ENCODE measurements at regions not wholly inside any gene's neighbourhood (a gene's known extent, or its start where the extent isn't known, plus 50 kb on each side); places are given as distances from the start of the nearest gene placed in this dataset.

DNA sequence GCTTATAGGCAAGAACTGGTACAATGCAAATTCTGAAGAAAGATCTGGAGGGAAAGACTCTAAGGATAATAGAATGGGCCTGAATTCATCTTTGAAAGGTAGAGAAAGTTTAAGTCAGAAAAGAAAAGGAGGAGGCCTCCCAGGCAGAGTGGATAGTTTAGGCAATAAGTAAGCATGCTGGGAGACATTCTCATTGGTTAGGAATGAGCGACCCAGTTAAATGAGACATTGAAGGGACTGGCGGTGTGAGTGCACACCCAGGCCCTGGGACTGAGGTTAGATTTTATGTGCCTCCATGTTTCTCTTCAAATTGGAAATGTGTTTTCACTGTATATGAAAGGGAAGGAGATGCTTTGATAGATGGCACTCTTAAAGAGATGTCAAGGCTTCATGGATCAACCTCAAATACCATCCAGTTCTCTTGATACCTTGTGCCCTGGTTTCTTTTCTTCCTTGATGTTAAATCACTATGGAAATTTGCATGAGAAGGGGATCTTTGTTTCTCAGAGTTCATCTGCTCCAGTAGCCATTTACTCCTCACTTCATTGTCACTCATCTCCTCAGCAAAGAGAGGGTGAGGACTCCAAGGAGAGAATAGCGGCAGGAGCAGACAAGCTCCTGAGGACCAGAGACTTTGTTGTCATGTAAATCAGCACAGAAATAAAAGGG lies 584.2 kb upstream of the INTU start:
- no peak for DNase-seq (ENCODE audit: insufficient read length, low spot score)
- FAIRE-seq: no peak

DNA sequence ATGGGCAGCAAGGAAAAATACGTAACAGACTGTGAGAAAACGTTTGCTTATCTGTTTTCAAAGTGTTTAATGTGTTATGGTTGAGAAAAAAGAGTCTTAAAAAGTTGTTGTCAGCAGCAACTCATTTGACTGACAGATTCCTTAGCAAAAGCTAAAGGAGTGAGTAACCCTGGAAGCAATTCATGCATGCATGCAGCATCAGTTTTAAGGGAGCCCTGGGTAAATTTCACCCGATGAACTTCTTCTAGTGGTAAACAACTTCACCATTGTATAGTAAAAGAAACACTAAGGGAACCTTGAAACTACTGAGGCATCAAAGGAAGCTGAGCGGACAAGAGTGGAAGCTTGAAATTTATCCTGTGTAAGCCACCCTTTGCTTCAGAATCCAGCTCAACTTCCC lies 583.2 kb upstream of the INTU start:
- FAIRE-seq (no peak), DNase-seq (ENCODE audit: insufficient read length, low spot score) (no peak)

DNA sequence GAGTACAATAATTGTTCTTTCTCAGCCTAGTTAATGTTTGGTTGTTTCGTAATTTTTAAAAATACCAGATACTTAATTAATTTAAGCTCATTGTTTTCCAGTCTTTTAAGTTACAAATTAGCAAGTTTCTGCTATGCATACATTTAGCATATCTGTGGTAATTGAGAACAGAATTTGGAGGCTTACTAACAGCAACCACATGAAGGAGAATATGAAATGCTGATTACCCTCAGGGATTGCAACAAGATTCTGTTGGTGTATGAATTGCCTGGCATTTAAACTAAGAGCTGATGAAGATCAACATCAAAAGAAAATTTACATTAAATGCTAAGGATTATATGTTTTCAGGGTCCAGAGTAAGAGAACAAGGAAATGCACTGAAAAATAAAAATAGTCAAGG lies 580.0 kb upstream of the INTU start:
- FAIRE-seq: no peak
- DNase-seq (ENCODE audit: insufficient read length, low spot score): no peak

DNA sequence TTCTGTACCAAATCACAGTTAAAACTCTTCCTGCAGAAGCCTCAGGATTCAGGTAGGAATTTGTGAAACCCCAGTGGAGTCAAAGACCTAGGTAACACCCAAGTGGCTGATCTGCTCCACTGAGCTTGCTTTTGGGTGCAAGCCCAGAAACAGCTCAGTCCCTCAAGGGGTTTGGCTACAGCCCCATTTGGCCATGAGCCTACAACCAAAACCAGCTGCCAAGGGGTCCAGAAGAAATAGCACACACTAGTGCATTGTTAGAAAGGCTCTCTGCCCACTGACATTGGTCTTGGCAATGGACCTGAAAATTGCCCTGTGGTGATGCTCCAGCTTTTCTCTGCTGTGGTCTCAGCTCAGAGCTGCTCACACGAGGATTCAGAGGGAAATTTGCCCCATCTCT lies 577.4 kb upstream of the INTU start:
- DNase-seq (ENCODE audit: insufficient read length, low spot score): no peak
- FAIRE-seq: no peak

DNA sequence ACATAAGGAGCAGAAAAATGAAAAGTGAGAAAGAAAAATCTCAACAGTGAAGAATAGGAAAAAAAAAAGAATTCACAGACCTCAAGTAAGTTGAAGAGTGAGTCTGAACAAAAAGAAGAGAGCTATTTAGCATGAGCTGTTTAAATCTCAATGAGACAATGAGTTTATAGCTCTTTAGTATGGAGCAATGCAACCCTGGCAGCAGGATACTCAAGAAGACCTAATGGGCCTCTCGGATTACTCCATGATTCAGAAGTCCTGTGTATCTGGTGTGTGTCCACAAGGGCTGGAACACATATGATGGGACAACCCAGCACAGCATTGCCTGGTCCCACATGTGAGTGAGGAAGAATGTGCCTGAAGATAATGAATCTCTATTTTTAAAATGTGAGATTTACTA lies 563.1 kb upstream of the INTU start:
- FAIRE-seq (no peak), DNase-seq (ENCODE audit: insufficient read length, low spot score) (no peak)

GRCh38 chr4:127071443-127071842 lies 561.3 kb upstream of the INTU start:
- FAIRE-seq (no peak), DNase-seq (ENCODE audit: insufficient read length, low spot score) (no peak)

GRCh38 chr4:127080141-127080540 lies 552.6 kb upstream of the INTU start:
- DNase-seq (ENCODE audit: insufficient read length, low spot score) (no peak), FAIRE-seq (no peak)

DNA sequence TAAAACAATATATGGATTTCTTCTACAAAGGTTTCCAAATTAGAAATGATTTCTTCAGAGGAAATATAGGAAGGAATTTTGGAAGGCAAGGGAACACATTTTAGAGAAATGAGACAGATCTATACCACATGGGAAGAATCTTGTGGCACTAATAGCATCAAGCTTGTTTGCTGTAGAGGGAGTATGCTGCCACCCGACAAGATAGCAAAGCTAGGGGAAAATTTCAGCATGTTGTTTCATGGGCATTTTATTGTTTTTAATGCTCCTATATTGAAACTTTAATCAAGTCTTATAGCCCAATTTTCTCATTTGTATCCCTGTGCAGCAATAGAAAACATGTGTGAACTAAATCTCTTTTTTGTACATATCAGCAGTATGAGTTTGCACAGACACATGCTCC lies 551.7 kb upstream of the INTU start:
- DNase-seq (ENCODE audit: insufficient read length, low spot score) (no peak), FAIRE-seq (no peak)

DNA sequence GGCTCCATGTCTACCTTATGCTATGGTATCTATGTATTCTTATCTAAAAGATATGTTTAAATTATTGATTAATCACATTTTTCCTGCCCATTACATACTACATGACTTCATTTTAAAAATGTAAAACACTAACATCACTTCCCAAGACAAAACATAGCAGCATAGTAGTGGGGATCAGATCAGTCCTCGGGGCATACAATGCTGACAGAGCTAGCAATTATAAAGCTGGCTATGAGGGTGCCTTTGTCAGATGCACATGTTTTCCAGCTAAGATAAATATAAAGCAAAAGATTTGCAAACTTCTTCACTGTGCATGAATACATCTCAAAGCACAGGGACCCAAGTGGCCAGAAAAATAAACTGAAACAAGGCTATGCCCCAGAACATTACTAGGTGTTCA lies 549.8 kb upstream of the INTU start:
- no peak for FAIRE-seq
- no peak for DNase-seq (ENCODE audit: insufficient read length, low spot score)

GRCh38 chr4:127084666-127085065 lies 548.1 kb upstream of the INTU start:
- no peak for FAIRE-seq
- no peak for DNase-seq (ENCODE audit: insufficient read length, low spot score)

DNA sequence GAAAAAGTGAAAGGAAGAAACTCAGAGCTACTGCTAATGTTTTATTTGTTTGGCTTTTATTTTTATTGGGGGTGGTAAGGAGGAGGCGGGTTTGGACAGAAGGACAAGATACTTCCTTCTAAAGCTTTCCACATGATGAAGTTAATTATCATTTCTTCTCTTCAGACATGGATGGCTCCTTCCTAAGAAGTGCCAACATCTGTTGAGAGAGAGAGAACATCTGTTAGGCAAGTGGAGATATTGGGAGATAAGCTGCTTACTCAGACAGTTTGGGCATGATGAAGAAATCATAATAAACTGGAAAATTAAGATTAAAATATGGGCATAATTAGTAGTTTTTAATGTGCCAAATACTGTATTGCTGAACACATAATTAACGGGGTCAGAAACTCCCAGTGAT lies 535.7 kb upstream of the INTU start:
- no peak for FAIRE-seq
- no peak for DNase-seq (ENCODE audit: insufficient read length, low spot score)

- no peak for FAIRE-seq
- DNase-seq (ENCODE audit: insufficient read length, low spot score): no peak
Measured at GRCh38 chr4:127102361-127102760, 530.4 kb upstream of the INTU start.

GRCh38 chr4:127103681-127104115 lies 529.1 kb upstream of the INTU start:
- FAIRE-seq: no peak
- no peak for DNase-seq (ENCODE audit: insufficient read length, low spot score)

DNA sequence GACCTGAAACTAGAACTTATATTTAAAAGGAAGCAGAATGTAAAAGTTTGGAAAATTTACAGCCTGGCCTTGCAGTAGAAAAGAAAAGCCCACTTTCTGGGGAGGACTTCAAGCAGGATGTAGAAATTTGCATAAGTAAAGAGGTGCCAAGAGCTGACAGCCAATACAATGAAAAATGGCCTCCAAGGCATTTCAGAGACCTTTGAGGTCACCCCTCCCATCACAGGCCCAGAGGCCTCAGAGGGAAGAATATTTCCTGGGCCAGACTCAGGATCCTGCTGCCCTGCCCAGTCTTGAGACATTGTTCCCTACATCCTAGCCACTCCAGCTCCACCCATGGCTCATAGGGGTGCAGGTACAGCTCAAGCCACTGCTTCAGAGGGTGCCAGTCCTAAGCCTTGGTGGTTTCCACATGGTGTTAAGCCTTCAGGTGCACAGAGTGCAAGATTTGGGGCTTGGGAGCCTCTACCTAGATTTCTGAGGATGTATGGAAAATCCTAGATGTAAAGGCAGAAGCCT lies 518.9 kb upstream of the INTU start:
- FAIRE-seq: no peak

GRCh38 chr4:127118681-127119080 lies 514.1 kb upstream of the INTU start:
- no peak for FAIRE-seq

More for the DNA sequence above, 518.9 kb upstream of the INTU start:
- no peak for DNase-seq (ENCODE audit: insufficient read length, low spot score)

DNA sequence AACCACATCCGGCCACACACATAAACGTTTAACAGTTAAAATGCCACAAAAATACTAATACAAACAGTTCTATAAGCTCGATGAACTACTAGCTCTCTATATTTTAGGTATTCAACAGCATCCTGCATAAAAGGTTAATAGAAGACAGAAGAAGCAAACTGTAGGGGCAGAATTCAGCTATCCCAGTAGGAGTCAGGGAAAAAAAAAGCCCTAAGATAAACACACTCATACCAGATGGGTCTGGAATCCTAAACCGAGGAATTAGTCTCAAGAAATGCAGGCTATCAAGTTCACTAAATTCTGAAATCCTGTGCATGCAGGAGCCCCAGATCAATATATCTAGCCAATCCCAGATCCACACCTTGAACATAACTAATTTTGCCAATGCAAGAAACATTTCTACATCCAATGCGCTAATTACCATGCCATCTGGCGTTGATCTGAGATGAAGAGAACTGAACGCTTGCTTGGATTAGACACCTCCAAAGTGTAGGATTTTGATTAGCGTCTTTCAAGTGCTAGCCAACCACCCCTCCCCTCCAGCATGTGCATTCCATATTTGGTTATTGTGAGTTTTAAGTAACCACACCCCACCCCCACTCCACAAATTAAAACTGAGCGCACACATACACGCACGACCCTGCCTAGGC lies 512.2 kb upstream of the INTU start:
- DNase-seq (ENCODE audit: insufficient read length, low spot score) (no peak), FAIRE-seq (no peak)

More at GRCh38 chr4:127118681-127119080, 514.1 kb upstream of the INTU start:
- no peak for DNase-seq (ENCODE audit: insufficient read length, low spot score)

DNA sequence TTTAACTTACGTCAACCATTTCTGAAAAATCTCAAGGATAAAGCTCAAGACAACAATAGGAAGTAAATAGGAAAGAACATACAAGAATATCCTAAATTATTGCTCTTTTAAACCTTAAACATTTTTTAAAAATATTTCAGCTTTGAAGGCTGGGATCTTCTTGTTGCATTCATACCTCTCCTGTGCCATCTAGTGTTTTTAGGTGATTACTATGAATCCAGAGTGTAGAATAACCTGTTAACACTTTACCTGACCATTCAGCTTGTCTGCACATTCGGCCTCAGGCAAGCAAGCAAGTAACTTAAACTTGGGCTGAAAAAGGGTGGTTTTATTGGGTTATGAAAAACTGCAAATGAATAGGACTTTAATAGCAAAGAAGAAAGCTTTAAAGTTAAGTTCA lies 507.8 kb upstream of the INTU start:
- no peak for FAIRE-seq
- no peak for DNase-seq (ENCODE audit: insufficient read length, low spot score)

- no peak for FAIRE-seq
- no peak for DNase-seq (ENCODE audit: insufficient read length, low spot score)
Measured at GRCh38 chr4:127126718-127127117, 506.0 kb upstream of the INTU start.

GRCh38 chr4:127131527-127131926 lies 501.2 kb upstream of the INTU start:
- DNase-seq (ENCODE audit: insufficient read length, low spot score) (no peak), FAIRE-seq (no peak)

- DNase-seq (ENCODE audit: insufficient read length, low spot score) (no peak), FAIRE-seq (no peak)
Measured at GRCh38 chr4:127134490-127134889, 498.3 kb upstream of the INTU start.

DNA sequence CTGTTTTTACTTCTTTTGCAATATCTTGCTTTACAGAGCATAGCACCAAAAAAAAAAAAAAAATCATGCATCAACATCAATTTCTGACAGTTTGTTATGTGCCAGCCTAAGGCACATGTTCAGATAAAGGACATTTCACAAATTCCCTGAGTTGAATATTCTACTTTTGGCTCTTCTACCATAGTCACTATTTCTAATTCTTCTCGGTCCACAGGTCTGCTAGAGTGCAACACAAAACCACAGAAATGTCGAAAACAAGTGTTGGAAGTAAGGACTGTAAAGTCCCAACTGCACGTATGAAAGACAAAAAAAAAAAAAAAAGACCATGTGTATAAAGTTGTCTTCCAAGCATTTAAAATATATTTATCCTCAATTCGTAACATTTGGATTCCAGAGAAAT lies 494.2 kb upstream of the INTU start:
- no peak for DNase-seq (ENCODE audit: insufficient read length, low spot score)
- no peak for FAIRE-seq

DNA sequence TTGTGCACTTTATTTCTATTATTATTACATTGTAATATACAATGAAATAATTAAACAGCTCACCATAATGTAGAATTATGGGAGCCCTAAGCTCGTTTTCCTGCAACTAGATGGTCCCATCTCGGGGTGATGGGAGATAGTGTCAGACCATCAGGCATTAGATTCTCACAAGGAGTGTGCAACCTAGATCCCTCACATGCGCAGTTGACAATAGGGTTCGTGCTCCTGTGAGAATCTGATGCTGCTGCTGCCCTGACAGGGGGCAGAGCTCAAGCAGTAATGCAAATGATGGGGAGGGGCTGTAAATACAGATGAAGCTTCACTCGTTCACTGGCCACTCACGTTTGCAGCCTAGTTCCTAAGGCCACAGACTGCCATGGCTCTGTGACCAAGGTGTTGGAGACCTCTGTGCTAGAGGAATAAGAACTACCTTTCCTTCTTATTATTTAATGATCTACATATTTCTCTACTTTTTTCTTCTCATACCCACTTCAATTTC lies 492.9 kb upstream of the INTU start:
- FAIRE-seq: no peak

More for the DNA sequence above, 492.9 kb upstream of the INTU start:
- DNase-seq (ENCODE audit: insufficient read length, low spot score): no peak

All from HTR-8/SVneo (cell line).